ENCODE measurements at regions not wholly inside any gene's neighbourhood (a gene's known extent, or its start where the extent isn't known, plus 50 kb on each side); places are given as distances from the start of the nearest gene placed in this dataset.
"Not testable (repeated sequence)": the region's sequence is repeated elsewhere in the genome, so short reads cannot be mapped to it uniquely, and the experiment has no call there.

- TF ChIP-seq, protein P1, sequence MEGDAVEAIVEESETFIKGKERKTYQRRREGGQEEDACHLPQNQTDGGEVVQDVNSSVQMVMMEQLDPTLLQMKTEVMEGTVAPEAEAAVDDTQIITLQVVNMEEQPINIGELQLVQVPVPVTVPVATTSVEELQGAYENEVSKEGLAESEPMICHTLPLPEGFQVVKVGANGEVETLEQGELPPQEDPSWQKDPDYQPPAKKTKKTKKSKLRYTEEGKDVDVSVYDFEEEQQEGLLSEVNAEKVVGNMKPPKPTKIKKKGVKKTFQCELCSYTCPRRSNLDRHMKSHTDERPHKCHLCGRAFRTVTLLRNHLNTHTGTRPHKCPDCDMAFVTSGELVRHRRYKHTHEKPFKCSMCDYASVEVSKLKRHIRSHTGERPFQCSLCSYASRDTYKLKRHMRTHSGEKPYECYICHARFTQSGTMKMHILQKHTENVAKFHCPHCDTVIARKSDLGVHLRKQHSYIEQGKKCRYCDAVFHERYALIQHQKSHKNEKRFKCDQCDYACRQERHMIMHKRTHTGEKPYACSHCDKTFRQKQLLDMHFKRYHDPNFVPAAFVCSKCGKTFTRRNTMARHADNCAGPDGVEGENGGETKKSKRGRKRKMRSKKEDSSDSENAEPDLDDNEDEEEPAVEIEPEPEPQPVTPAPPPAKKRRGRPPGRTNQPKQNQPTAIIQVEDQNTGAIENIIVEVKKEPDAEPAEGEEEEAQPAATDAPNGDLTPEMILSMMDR (IDR thresholded peaks at IDR 0.05; ENCODE audit: insufficient read depth, low read length, poor library complexity, severe bottlenecking): no peak
- no peak for DNase-seq (ENCODE audit: low read depth)
- Histone ChIP-seq H3K4me3 (ENCODE audit: low read depth, low read length) (no peak overlapping the region), H3K27me3 (ENCODE audit: control insufficient read depth, insufficient read depth, low read length) (no peaks in the 10 kb centered on the region), H3K36me3 (ENCODE audit: control insufficient read depth, insufficient read depth, low read length) (no peaks in the 10 kb centered on the region)
Observed at GRCh38 chr4:18690291-18690955, 668.9 kb upstream of the LCORL start.

GRCh38 chr4:18689308-18690115, 668.0 kb upstream of the LCORL start:
- Histone ChIP-seq H3K36me3 (ENCODE audit: control insufficient read depth, insufficient read depth, low read length) (no peaks in the 10 kb centered on the region), H3K4me3 (ENCODE audit: low read depth, low read length) (no peak overlapping the region), H3K27me3 (ENCODE audit: control insufficient read depth, insufficient read depth, low read length) (no peaks in the 10 kb centered on the region)
- peak; percentile 7 for DNase-seq (ENCODE audit: low read depth)
- TF ChIP-seq, protein P1 (IDR thresholded peaks at IDR 0.05; ENCODE audit: insufficient read depth, low read length, poor library complexity, severe bottlenecking): peak; percentile 72

DNA sequence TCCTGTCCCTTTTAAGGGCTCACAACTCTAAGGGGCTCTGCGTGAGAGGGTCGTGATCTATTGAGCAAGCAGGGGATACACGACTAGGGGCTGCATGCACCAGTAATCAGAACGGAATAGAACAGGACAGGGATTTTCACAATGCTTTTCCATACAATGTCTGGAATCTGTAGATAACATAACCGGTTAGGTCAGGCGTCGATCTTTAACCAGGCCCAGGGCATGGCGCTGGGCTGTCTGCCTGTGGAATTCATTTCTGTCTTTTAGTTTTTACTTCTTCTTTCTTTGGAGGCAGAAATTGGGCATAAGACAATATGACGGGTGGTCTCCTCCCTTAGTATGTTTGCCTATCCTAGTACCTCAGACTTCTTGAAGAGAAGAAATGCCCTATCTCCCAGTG, 666.8 kb upstream of the LCORL start:
- DNase-seq (ENCODE audit: low read depth); H3K4me3 ChIP-seq (ENCODE audit: low read depth, low read length); H3K27me3 ChIP-seq (ENCODE audit: control insufficient read depth, insufficient read depth, low read length): not testable (repeated sequence)

DNA sequence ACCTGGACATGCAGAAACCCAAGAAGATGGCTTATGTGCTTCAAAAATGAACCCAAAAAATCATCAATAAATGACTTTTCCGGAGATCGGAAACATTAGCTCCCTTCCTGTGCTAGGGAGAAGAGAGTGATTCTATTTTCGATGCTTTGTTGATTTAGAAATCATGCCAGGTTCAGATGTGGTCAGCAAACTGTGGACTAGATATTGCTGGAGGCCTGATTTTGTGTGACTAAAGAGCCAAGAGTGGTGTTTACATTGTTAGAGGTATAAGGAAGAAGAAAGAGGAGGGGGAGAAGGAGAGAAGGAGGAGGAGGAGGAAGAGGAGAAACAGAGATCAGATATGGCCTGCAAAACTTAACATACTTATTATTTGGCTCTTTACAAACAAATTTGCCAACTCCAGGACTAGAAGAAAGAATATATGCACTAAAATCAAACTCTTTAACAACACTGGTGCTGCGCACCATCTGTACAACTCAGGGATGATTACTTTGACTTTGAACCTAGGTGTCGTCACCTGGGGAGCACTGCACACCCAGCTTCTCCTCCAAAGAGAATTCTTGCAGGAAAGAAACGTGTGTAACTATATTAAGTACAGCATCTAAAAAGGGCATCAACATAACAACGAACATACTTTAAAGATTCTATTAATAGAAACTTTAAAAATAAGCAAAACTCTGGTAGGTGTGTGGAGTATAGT, 664.9 kb upstream of the LCORL start:
- Histone ChIP-seq H3K27me3 (ENCODE audit: control insufficient read depth, insufficient read depth, low read length) (no peaks in the 10 kb centered on the region), H3K4me3 (ENCODE audit: low read depth, low read length) (no peak overlapping the region), H3K36me3 (ENCODE audit: control insufficient read depth, insufficient read depth, low read length) (no peaks in the 10 kb centered on the region)
- TF ChIP-seq, protein P1 (IDR thresholded peaks at IDR 0.05; ENCODE audit: insufficient read depth, low read length, poor library complexity, severe bottlenecking): no peak
- no peak for DNase-seq (ENCODE audit: low read depth)

More for the DNA sequence above, 666.8 kb upstream of the LCORL start:
- not testable (repeated sequence) for H3K36me3 ChIP-seq (ENCODE audit: control insufficient read depth, insufficient read depth, low read length)

- TF ChIP-seq, protein P1 (IDR thresholded peaks at IDR 0.05; ENCODE audit: insufficient read depth, low read length, poor library complexity, severe bottlenecking): no peak
- H3K36me3 ChIP-seq (ENCODE audit: control insufficient read depth, insufficient read depth, low read length): no peaks in the 10 kb centered on the region
- H3K27me3 ChIP-seq (ENCODE audit: control insufficient read depth, insufficient read depth, low read length): no peaks in the 10 kb centered on the region
- H3K4me3 ChIP-seq (ENCODE audit: low read depth, low read length): no peak overlapping the region
- no peak for DNase-seq (ENCODE audit: low read depth)
Observed at GRCh38 chr4:18684932-18685331, 663.4 kb upstream of the LCORL start.

DNA sequence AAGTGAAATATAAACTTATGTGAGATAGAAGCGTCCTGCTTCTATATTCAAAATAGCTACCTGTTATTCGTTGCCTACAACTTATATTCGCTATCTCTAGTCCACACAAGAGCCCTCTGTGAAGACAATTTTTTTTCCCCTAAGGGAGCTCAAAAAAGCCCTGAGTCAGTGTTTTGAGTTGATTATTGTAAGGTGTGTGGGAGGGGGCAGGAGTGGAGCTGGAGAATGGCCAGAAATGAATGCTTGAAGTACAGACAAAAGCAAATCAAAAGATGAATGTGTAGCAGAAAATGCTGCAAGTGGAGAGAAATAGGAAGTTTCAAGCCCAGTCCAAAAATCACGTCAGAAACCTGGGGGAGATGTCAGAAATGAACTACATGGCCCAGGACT, 655.0 kb upstream of the LCORL start:
- DNase-seq (ENCODE audit: low read depth): no peak
- TF ChIP-seq, protein P1 (IDR thresholded peaks at IDR 0.05; ENCODE audit: insufficient read depth, low read length, poor library complexity, severe bottlenecking): no peak
- Histone ChIP-seq H3K27me3 (ENCODE audit: control insufficient read depth, insufficient read depth, low read length) (no peaks in the 10 kb centered on the region), H3K36me3 (ENCODE audit: control insufficient read depth, insufficient read depth, low read length) (no peaks in the 10 kb centered on the region), H3K4me3 (ENCODE audit: low read depth, low read length) (no peak overlapping the region)
